HEK293 (cell line): ENCODE measurements at regions not wholly inside any gene's neighbourhood (a gene's known extent, or its start where the extent isn't known, plus 50 kb on each side); places are given as distances from the start of the nearest gene placed in this dataset.

Experiments
- CTCF ChIA-PET: fragments of 350-600 bp; formaldehyde crosslinking; extraction: SDS; loops from one replicate; lab custom pipeline; 2021; ENCODE audit warnings: antibody characterized with exemption; lab: Yijun Ruan, JAX
- POLR2A ChIA-PET: fragments of 300-600 bp; formaldehyde crosslinking; extraction: SDS; loops from one replicate; lab custom pipeline; 2020; ENCODE audit warnings: antibody characterized with exemption, inconsistent platforms; lab: Yijun Ruan, JAX
- H3K27ac ChIP-seq: fragments of 200-500 bp; sonication (Bioruptor generic); 2 replicates; pipeline ENCODE4 v1.5.1; 2014; ENCODE audit warnings: low read depth, low read length, control low read depth, inconsistent platforms; ENCODE audit errors: extremely low read depth
- H3K36me3 ChIP-seq, 2 experiments: fragments of 200-500 bp in 1 of 2; sonication (Bioruptor generic) in 1 of 2; 1 replicate in 1 of 2; 2 replicates in 1 of 2; pipeline ENCODE4 v1.5.1; 2014 to 2017; ENCODE audit warnings: inconsistent platforms in 2 of 2, low read length in 2 of 2; ENCODE audit not compliant: control insufficient read depth in 2 of 2, insufficient read depth in 1 of 2
- H3K4me1 ChIP-seq: fragments of 200-500 bp; sonication (Bioruptor generic); 2 replicates; pipeline ENCODE4 v1.5.1; 2014; ENCODE audit warnings: mild to moderate bottlenecking, low read length, inconsistent platforms; ENCODE audit not compliant: control insufficient read depth, insufficient read depth
- H3K4me3 ChIP-seq: 2 replicates; pipeline ENCODE4 v1.5.1; 2011; ENCODE audit warnings: low read depth, mild to moderate bottlenecking, control low read depth, low read length, moderate library complexity
- H3K9me3 ChIP-seq: fragments of 200-500 bp; sonication (Bioruptor generic); 2 replicates; pipeline ENCODE4 v1.5.1; 2014; ENCODE audit warnings: low read depth, low read length, inconsistent platforms; ENCODE audit not compliant: control insufficient read depth, insufficient read depth
- BCL6B ChIP-seq: fragments of 450-650 bp; formaldehyde crosslinking; IDR thresholded peaks from 2 replicates; pipeline ENCODE4 v1.5.1; 2017; ENCODE audit warnings: missing biosample characterization, missing genetic modification characterization
- CTCF ChIP-seq: fragments of 450-650 bp; formaldehyde crosslinking; IDR thresholded peaks from 2 replicates; pipeline ENCODE4 v1.5.1; 2016; ENCODE audit warnings: missing biosample characterization, missing genetic modification characterization
- PRDM2 ChIP-seq: fragments of 450-650 bp; formaldehyde crosslinking; IDR thresholded peaks from 2 replicates; pipeline ENCODE4 v1.5.1; 2016; ENCODE audit warnings: missing biosample characterization, missing genetic modification characterization, borderline replicate concordance
- SP7 ChIP-seq: fragments of 450-650 bp; formaldehyde crosslinking; IDR thresholded peaks from 2 replicates; pipeline ENCODE4 v1.5.1; 2016; ENCODE audit warnings: missing biosample characterization, missing genetic modification characterization
- ZBTB21 ChIP-seq: fragments of 450-650 bp; formaldehyde crosslinking; IDR thresholded peaks from 2 replicates; pipeline ENCODE4 v1.5.1; 2017; ENCODE audit warnings: missing biosample characterization, missing genetic modification characterization
- ZNF26 ChIP-seq: fragments of 450-650 bp; formaldehyde crosslinking; IDR thresholded peaks from 2 replicates; pipeline ENCODE4 v1.5.1; 2016; ENCODE audit warnings: missing biosample characterization, missing genetic modification characterization
- ZNF274 ChIP-seq, 2 experiments: fragments of 200-500 bp in 1 of 2; fragments of 450-650 bp in 1 of 2; sonication (Bioruptor generic) in 1 of 2; formaldehyde crosslinking in 1 of 2; IDR thresholded peaks; 2 replicates each; pipeline versions ENCODE4 v1.5.1 to v1.6.1; 2014 to 2016; ENCODE audit warnings: borderline replicate concordance in 1 of 2, inconsistent platforms in 1 of 2, low read length in 1 of 2, missing biosample characterization in 1 of 2, missing genetic modification characterization in 1 of 2
- ZNF280C ChIP-seq: fragments of 450-650 bp; formaldehyde crosslinking; IDR thresholded peaks from 2 replicates; pipeline ENCODE4 v1.5.1; 2016; ENCODE audit warnings: missing biosample characterization, missing genetic modification characterization
- ZNF366 ChIP-seq: fragments of 450-650 bp; formaldehyde crosslinking; conservative IDR thresholded peaks from 2 replicates; pipeline ENCODE4 v1.5.1; 2016; ENCODE audit warnings: missing biosample characterization, missing genetic modification characterization
- ZNF423 ChIP-seq: fragments of 450-650 bp; formaldehyde crosslinking; IDR thresholded peaks from 2 replicates; pipeline ENCODE4 v1.5.1; 2016; ENCODE audit warnings: missing biosample characterization, missing genetic modification characterization
- ZNF426 ChIP-seq: fragments of 450-650 bp; formaldehyde crosslinking; IDR thresholded peaks from 2 replicates; pipeline ENCODE4 v1.5.1; 2017; ENCODE audit warnings: missing biosample characterization, missing genetic modification characterization, mild to moderate bottlenecking, inconsistent platforms, moderate library complexity
- ZNF48 ChIP-seq: fragments of 450-650 bp; formaldehyde crosslinking; IDR thresholded peaks from 2 replicates; pipeline ENCODE4 v1.5.1; 2016; ENCODE audit warnings: missing biosample characterization, missing genetic modification characterization
- ZNF549 ChIP-seq: fragments of 450-650 bp; IDR thresholded peaks from 2 replicates; pipeline ENCODE4 v1.5.1; 2018; ENCODE audit warnings: missing biosample characterization, missing genetic modification characterization, mild to moderate bottlenecking, inconsistent platforms, moderate library complexity
- ZNF600 ChIP-seq: fragments of 450-650 bp; formaldehyde crosslinking; IDR thresholded peaks from 2 replicates; pipeline ENCODE4 v1.5.1; 2016; ENCODE audit warnings: missing biosample characterization, missing genetic modification characterization
- ZNF621 ChIP-seq: fragments of 450-650 bp; formaldehyde crosslinking; IDR thresholded peaks from 2 replicates; pipeline ENCODE4 v1.5.1; 2017; ENCODE audit warnings: missing biosample characterization, missing genetic modification characterization
- ZNF629 ChIP-seq: fragments of 450-650 bp; formaldehyde crosslinking; IDR thresholded peaks from 2 replicates; pipeline ENCODE4 v1.5.1; 2017; ENCODE audit warnings: missing biosample characterization, missing genetic modification characterization
- ZNF639 ChIP-seq: fragments of 450-650 bp; formaldehyde crosslinking; IDR thresholded peaks from 2 replicates; pipeline ENCODE4 v1.5.1; 2016; ENCODE audit warnings: missing biosample characterization, missing genetic modification characterization
- ZNF664 ChIP-seq: fragments of 450-650 bp; formaldehyde crosslinking; IDR thresholded peaks from 2 replicates; pipeline ENCODE4 v1.5.1; 2016; ENCODE audit warnings: missing biosample characterization, missing genetic modification characterization

- ChIA-PET CTCF (interaction anchor here (0.6 to 1.0 kb wide), 3 partner anchors 45 to 224 kb away, joined by 3 read pairs; no protein-coding TSS in a partner anchor), POLR2A (no interaction called here)
- no peak for TF ChIP-seq ZNF664 (tag by site-specific recombination)
- no peak for TF ChIP-seq ZNF639
- no peak for TF ChIP-seq SP7 (tag by site-specific recombination)
- no peak for TF ChIP-seq ZNF600 (tag by site-specific recombination)
- TF ChIP-seq ZNF549 (tag by site-specific recombination) = no peak
- no peak for TF ChIP-seq ZNF621
- TF ChIP-seq ZNF48 (tag by site-specific recombination) = no peak
- no peak for TF ChIP-seq ZBTB21
- H3K27ac ChIP-seq = no peak overlapping the region
- no peaks in the 10 kb centered on the region for H3K9me3 ChIP-seq
- no peaks in the 10 kb centered on the region for H3K36me3 ChIP-seq
- H3K4me1 ChIP-seq = no peaks in the 10 kb centered on the region
- H3K4me3 ChIP-seq = no peak overlapping the region
Observed at GRCh38 chr7:34315032-34315431, 343.0 kb upstream of the NPSR1 start.

- H3K27ac ChIP-seq = no peak overlapping the region
- CTCF ChIA-PET = no interaction called here
- TF ChIP-seq ZNF629 (tag by site-specific recombination) (no peak), ZNF366 (no peak), PRDM2 (tag by site-specific recombination) (no peak), ZNF280C (no peak), ZNF426 (tag by site-specific recombination) (no peak), ZNF26 (no peak), ZNF274 (IDR thresholded peaks at IDR 0.05; ENCODE audit: low read length) (no peak), ZNF274 (tag by site-specific recombination; IDR thresholded peaks at IDR 0.05; ENCODE audit: borderline replicate concordance) (no peak), BCL6B (tag by site-specific recombination) (no peak), CTCF (tag by site-specific recombination) (no peak), ZNF423 (tag by site-specific recombination) (no peak)
- no peaks in the 10 kb centered on the region for H3K36me3 ChIP-seq
- no peak overlapping the region for H3K4me3 ChIP-seq
- POLR2A ChIA-PET = no interaction called here
- H3K4me1 ChIP-seq = no peaks in the 10 kb centered on the region; the same call in 1 of the 2 replicates
- no peaks in the 10 kb centered on the region for H3K9me3 ChIP-seq
Observed at GRCh38 chr7:34317039-34317438, 341.0 kb upstream of the NPSR1 start.
